CD4-positive, alpha-beta T cell treated with Interleukin-6 for 4 hours (primary cell): ENCODE measurements at regions not wholly inside any gene's neighbourhood (a gene's known extent, or its start where the extent isn't known, plus 50 kb on each side); places are given as distances from the start of the nearest gene placed in this dataset.

Experiments used
- DNase-seq: peaks from one replicate; pipeline ENCODE4 v3.0.0-alpha.2; 2020; ENCODE audit warnings: mixed read lengths

DNA sequence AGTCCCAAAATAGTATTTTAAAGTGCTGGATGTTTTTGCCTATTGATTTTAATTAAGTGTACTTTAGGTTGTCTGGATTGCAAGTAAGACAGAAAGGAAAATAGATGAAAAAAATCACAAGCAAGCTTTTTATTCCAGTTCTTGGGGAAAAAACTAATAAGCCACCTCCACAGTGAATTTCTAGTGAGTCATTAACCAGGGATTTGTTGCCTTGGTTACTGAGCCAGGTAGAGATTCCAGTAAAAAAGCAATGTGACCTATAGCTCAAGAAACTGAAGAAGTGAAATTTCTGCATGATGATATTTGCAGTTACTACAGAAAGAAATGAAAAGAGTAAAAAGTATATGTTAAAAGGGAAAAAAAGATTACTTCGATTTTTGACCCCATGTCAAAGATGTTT lies 160.6 kb downstream of the METTL4 start:
- DNase-seq, result no peak

- no peak for DNase-seq
Measured at GRCh38 chr18:2411381-2411960, 159.8 kb downstream of the METTL4 start.

DNA sequence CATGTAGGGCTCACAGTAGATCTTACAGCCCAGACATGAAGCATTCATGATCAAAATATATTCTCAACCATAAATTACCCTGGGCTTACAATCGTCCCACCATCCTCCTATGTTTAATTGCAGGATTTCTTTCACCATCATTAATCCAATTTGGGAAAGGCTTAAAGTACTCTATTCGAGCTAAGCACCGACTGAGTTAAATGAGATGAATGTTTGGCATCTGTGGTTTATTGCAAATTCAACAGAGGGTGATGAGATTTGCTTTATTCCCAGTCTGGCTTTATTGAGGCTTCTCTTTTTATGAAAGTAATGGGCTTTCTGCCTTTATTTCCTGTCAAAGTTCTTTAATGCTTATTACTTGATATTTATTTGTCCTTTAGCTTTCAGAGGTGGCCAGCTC lies 159.0 kb downstream of the METTL4 start:
- DNase-seq, result no peak

- no peak for DNase-seq
Measured at GRCh38 chr18:2412996-2413751, 158.1 kb downstream of the METTL4 start.

DNA sequence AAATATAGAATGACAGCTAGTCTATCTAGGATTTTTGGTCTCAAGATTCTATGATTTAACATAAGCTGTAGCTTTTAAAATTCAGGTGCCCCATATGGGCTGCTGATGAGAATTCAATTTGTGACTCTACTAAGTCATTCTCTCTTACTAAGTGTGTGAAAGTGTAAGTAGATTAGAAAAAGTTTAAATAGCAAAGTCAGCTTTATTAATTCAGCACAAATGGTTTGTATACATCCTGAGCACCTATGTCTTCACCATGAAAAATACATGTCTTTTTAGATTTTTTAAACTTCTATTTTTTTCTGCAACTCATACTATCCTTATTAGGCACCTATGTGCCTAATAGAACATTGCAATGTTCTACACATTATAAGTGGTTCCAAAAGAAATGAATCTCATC lies 157.1 kb downstream of the METTL4 start:
- DNase-seq, result no peak

DNA sequence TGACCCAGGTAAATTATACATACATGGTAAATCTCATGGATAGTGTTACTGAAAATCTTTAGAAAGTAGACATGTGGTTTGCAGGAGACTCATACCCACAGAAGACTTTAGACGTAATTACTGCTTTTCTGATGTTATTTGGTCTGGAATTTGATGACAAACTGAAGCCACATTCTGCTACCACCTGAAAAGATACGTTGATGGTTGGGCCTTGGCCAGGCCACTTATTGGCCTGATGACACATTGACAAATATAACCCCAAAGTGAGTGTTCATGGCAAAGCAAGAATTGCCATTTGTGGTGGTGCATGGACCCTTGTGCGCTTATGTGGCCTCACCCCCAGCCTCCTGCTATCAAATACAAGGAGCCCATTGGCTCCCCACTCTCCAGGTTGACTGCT lies 155.6 kb downstream of the METTL4 start:
- no peak for DNase-seq

DNA sequence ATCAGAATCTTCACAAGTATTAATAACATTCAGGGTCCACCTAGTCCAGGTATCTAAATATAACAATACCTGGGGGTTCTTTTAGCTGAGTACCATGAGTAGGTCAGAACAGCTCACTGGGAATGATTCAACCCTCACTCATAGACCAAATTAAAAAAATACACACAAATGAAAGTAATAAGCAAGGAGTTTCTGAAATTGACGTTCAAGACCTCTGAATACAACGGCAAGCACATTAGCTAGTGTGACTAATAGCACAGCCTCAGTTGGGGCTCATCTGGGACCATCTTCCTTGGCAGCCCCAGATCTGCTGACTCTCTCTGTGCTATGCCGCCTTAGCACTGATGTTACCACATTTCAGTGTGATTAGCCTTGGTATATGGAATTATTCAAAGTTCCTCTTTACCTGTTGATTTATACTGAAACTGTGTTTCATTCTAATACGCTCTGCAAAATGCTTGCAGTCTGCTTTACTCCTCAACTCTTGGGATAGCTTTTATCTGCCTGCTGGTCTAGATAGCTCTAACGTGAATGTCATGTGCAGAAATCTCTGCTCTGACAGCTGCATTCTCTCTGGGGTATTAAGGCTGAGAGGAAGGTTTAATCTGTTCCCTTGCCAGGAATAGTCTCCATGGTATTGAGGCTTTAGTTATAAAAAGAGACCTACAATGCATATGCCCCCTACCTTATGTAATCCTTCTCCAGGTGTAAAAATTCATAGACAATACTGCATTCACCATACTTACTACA lies 153.3 kb downstream of the METTL4 start:
- DNase-seq, result no peak

DNA sequence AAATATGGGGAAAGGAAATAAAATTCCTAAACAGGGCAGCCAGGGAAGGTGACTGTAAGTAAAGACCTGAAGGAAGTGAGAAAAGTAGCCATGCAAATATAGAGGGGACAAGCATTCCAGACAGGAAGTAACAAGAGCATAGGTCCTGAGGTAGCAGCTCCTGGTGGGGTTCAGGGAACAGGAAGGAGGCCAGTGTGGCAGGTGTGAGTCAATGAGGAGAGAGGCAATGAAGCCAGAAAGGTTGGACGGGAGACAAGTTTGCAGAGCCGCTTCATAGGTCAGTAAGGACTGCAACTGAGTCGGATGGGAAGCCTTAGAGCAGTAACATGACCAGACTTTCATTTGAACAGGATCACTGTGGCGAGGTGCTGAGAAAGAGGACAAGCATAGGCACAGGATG lies 150.9 kb downstream of the METTL4 start:
- no peak for DNase-seq

DNA sequence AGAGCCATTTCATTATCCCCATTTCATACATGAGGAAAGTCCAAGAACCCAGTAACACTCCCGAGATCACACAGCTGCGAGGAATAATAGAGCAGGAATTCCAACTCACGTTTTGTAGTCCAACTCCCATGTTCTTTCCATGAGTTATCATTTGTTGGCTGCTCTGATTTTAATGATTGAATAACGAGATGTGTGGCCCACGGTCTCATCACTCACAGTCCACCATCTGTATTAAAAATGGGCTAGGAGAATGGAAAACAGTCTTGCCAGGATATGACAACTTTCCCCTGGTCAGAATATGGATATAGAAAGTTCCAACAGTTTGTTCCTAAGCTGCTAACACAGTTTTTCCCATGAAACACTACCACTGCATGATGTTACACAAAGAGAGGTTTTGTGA lies 147.5 kb downstream of the METTL4 start:
- DNase-seq, result no peak

- no peak for DNase-seq
Measured at GRCh38 chr18:2424420-2424819, 146.9 kb downstream of the METTL4 start.

DNA sequence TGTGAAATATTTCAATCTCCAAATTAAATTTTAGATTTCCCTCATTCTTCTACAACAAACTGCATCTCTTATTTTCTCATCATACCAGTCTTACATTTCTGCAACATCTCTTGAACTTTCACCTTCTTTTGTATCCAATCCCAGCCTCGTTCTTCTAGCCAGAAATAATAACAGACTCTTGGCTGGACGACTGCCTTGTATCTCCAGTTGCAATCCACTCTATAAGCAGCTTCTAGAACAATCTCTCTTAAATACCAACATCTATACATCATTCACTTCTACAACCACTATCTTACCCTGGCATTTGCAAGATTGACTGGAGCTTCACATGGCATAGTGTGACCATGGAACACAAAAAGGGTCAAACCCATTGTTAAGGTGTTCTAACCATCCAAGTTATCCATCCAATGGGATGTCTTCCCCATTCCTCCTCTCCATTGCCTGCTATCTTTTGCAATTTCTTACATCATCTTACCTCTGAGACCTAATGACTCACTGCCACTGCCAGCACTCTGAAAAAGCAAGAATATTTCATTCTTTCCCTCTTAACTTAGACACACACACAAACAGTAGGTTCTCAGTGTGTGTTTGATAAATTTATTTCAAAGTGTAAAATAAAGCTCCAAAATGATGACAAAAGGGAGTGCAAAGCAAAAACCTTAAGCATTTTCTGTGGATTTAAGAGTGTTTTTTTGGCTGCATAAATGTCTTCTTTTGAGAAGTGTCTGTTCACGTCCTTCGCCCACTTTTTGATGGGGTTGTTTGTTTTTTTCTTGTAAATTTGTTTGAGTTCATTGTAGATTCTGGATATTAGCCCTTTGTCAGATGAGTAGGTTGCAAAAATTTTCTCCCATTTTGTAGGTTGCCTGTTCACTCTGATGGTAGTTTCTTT lies 145.6 kb downstream of the METTL4 start:
- DNase-seq, result no peak

- no peak for DNase-seq
Measured at GRCh38 chr18:2430191-2430590, 141.1 kb downstream of the METTL4 start.

GRCh38 chr18:2431806-2432205 lies 139.5 kb downstream of the METTL4 start:
- DNase-seq, result no peak

GRCh38 chr18:2433366-2433765 lies 137.9 kb downstream of the METTL4 start:
- DNase-seq, result no peak

DNA sequence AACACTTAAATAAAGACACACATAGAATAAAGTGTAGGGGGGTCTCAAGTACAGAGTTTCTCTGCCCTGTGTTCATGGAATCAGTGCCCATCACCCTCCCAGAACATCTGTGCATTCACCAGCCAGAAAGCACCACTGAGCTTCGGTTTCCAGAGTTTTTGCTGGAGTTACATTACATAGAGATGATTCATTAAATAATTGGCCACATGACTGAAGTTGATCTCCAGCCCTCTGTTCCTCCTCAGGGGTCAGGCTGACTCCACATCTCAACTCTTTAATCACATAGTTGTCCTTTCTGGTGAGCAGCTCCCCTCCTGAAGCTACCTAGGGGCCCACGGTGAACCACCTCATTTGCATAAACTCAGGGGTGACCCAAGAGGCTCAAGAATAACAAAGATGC lies 129.8 kb downstream of the METTL4 start:
- no peak for DNase-seq

DNA sequence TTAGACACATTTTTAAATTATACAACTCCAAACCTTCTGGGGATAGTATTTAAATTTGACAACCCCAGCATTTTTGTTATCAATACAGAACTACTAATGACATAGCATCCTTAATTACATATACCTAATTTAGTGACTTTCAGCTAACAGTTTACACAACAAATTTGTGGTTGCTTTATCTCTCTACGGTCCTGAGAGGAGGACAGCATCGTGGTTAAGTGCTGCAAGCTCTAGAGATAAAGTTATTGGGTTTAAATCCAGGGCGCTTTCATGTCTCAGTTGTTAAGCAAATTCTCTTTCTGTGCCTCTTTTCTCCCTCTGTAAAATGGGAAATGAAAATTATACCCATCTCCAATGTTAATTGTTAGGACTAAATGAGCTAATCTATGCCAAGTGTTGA lies 129.3 kb downstream of the METTL4 start:
- no peak for DNase-seq

DNA sequence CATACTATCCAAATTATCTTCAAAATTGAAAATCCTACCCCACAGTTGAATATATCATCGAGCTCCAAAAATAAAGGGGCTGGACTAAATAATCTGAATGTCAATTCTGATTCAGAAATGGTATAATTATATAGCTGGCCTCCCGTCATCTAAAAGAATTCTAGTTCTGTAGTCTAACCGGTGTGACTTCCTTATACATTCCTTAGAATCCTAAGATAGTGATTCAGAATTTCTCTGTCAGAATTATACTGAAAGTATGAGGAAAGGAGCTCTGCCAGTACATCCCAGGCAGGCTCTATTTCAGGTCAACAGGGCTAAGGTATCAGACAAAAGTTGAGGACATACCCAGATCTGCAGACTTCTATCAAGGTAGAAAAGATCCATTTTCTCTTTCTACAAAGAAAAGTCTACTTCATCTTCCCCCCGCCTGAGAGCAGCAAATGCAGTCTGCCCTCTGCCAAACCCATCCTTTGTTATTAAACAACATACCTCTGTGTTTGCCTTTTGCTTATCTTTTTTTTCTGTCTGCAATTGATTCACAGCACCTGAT lies 128.5 kb downstream of the METTL4 start:
- no peak for DNase-seq

DNA sequence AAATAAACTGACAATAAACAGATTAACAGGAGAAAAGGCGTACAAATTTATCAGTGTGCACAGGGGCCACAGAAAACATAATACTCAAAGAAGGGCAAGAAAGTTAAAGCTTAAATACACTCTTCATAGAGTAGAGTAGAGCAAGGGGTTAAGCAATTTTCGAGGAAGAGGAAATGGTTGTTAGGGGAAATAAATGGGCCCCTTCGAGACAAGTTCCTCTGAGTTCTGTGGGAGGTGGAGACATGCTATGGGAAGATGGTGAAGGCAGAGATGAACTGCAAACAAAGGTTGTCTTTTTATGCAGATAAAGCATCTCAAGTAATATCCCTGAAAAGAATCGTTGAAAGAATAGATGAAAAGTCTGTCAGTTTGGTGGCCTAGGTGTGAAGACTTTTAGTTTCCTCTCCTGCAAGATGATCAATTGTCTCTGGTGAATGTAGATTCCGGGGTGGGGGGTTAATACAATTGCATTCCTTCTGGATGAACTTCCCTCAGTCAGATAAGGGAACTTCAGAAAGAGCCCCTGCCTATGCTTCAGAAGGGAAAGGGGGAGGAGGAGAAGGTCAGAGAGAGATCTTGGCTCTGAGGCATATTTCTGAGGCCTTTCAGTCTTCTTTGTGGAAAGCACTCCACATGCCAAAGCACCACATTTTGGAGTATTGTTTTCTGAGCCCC lies 127.0 kb downstream of the METTL4 start:
- no peak for DNase-seq

DNA sequence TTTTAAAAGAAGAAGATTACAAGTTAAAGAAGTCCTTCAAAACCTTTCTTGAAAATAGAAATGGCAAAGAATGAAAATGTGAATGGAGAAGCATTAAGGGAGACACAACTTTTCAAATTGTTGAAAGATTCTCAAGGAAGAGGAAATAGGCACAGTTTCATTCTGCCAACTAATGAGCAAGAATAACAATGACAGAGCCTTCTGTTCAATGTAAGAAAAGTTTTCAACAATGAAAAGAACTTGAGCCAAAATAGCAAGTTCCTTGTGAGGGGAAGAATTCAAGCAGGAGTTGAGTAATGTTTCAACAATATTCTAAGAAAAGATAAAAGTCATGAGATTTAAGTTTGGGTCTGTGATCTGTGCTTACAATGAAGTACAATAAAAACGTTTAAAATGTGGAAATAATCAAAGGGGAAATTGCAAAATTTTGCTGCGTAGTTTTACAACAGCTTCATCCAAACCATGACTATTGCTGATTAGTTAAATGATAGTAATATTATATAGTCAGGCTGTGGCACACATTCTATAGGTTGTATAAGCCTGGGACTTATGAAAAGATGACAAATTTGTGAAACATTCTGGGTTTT lies 122.6 kb downstream of the METTL4 start:
- no peak for DNase-seq

GRCh38 chr18:2451556-2451955 lies 119.7 kb downstream of the METTL4 start:
- DNase-seq, result no peak

- DNase-seq, result no peak
Measured at GRCh38 chr18:2459886-2460285, 111.4 kb downstream of the METTL4 start.

GRCh38 chr18:2466978-2467377 lies 104.3 kb downstream of the METTL4 start:
- no peak for DNase-seq
